ENCODE measurements at regions not wholly inside any gene's neighbourhood (a gene's known extent, or its start where the extent isn't known, plus 50 kb on each side); places are given as distances from the start of the nearest gene placed in this dataset.

DNA sequence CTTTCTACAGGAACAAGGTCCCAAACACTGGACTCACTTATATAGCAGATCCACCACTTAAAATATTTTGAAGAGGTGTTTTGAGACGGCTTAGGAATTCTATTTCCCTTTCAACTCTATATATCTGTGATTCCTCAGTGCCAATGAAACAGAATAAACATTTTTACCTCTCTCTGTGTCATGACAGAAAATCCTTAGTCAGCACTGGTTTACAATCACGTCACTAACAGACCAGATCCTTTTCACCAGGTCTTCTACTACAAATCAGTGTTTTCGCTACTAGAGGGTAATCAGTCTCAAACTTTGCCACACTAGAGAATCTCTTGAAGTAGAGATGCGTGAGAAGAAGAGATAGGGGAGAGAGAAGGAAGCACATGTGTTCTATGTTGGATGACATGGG is 325.6 kb downstream of the SS18 start:
- Histone ChIP-seq H3K36me3 (no peaks in the 10 kb centered on the region), H3K27me3 (replicated peaks; ENCODE audit: insufficient read depth) (no peaks in the 10 kb centered on the region), H3K4me3 (no peak overlapping the region), H3K9me3 (no peaks in the 10 kb centered on the region), H3K4me1 (replicated peaks) (no peaks in the 10 kb centered on the region), H3K27ac (no peak overlapping the region)
- WGBS: 74% methylated on average over 4 of the region's 4 CpGs
- no peak for DNase-seq (ENCODE audit: low spot score)
- intact Hi-C loops (cut with DNase I): no loop called here
- TF ChIP-seq, protein P1, sequence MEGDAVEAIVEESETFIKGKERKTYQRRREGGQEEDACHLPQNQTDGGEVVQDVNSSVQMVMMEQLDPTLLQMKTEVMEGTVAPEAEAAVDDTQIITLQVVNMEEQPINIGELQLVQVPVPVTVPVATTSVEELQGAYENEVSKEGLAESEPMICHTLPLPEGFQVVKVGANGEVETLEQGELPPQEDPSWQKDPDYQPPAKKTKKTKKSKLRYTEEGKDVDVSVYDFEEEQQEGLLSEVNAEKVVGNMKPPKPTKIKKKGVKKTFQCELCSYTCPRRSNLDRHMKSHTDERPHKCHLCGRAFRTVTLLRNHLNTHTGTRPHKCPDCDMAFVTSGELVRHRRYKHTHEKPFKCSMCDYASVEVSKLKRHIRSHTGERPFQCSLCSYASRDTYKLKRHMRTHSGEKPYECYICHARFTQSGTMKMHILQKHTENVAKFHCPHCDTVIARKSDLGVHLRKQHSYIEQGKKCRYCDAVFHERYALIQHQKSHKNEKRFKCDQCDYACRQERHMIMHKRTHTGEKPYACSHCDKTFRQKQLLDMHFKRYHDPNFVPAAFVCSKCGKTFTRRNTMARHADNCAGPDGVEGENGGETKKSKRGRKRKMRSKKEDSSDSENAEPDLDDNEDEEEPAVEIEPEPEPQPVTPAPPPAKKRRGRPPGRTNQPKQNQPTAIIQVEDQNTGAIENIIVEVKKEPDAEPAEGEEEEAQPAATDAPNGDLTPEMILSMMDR (IDR thresholded peaks at IDR 0.05): no peak

DNA sequence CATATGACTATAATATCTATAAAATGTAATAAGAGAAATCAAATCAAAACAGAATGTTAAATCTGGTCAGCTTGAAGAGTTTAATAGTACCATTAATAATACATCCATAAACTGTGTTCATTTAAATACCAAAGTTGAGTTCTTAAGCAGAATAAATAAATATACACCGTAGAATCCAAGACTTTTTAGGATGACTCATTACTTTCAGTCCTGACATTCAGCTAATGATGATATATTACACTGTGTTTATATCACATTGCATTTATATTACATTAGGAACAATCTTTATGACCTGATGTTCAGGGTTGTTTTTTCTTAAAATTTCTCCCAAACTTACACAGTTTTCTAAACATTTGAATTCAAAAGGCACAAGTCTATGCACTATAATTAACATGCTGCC is 331.3 kb downstream of the SS18 start:
- TF ChIP-seq, protein P1 (IDR thresholded peaks at IDR 0.05): no peak
- TF ChIP-seq POLR2AphosphoS5 (IDR thresholded peaks at IDR 0.05): no peak
- no peak for TF ChIP-seq POLR2A (IDR thresholded peaks at IDR 0.05)
- intact Hi-C loops (cut with DNase I): no loop called here
- DNase-seq (ENCODE audit: low spot score): no peak
- Histone ChIP-seq H3K4me3 (no peak overlapping the region), H3K36me3 (no peaks in the 10 kb centered on the region), H3K4me1 (replicated peaks) (no peaks in the 10 kb centered on the region), H3K27me3 (replicated peaks; ENCODE audit: insufficient read depth) (no peaks in the 10 kb centered on the region), H3K27ac (no peak overlapping the region), H3K9me3 (no peaks in the 10 kb centered on the region)
- WGBS: 16% methylated on average over 1 of the region's 1 CpG

DNA sequence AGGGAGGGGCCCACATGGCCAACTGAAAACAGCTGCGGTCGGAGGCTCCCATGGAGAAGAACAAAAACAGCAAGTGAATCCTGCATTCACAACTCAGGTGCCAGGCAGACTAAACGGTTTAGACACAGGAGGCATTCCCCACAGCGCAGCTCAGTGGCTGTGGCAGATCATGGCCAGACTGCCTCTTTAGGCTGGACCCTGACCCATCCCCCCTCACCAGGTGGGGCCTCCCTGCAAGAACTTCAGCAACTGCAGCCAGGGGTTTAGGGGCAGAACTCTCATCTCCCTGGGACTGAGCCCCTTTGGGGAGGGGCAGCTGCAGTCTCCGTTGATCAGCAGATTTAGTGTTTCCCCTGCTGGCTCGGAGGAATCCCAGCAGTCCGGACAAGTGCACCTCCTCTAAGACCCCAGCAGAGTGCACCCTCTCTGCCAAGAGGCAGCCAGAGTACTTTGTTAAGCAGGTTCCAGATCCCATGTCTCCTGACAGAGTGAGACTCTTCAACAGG is 346.7 kb downstream of the SS18 start:
- H3K36me3 ChIP-seq: no peaks in the 10 kb centered on the region
- TF ChIP-seq, protein P1 (IDR thresholded peaks at IDR 0.05): no peak
- no peak for TF ChIP-seq POLR2AphosphoS5 (IDR thresholded peaks at IDR 0.05)
- TF ChIP-seq POLR2A (IDR thresholded peaks at IDR 0.05): no peak
- H3K9me3 ChIP-seq: no peaks in the 10 kb centered on the region
- DNase-seq (ENCODE audit: low spot score): no peak
- no peaks in the 10 kb centered on the region for H3K27me3 ChIP-seq (replicated peaks; ENCODE audit: insufficient read depth)
- H3K4me3 ChIP-seq: no peak overlapping the region
- no peak overlapping the region for H3K27ac ChIP-seq
- 79% methylated on average over 7 of the region's 7 CpGs for WGBS
- intact Hi-C loops (cut with DNase I): no loop called here
- H3K4me1 ChIP-seq (replicated peaks): no peaks in the 10 kb centered on the region

DNA sequence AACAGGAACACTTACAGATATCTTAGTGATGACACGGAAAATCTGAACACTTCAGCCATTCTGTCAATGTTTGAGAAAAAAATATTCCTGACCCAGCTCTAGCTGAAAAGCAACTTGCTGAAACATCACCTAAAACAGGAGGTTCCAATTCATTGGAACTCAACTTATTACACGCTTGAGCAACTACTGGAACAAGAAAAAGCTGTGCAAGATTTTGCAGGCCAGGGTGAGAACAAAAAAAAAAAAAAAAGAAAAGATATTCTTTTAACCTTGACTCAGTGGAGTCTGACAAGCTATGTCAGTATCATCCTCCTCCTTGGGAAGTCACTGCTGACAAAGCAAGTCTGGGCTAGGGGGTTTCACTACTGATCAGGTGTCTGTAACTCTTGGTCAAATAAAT is 351.0 kb downstream of the SS18 start:
- 94% methylated on average over 2 of the region's 2 CpGs for WGBS
- TF ChIP-seq, protein P1 (IDR thresholded peaks at IDR 0.05): no peak
- no peak for TF ChIP-seq POLR2AphosphoS5 (IDR thresholded peaks at IDR 0.05)
- no peak for TF ChIP-seq POLR2A (IDR thresholded peaks at IDR 0.05)
- no peaks in the 10 kb centered on the region for H3K36me3 ChIP-seq
- H3K4me1 ChIP-seq (replicated peaks): no peaks in the 10 kb centered on the region
- no peak overlapping the region for H3K27ac ChIP-seq
- no peaks in the 10 kb centered on the region for H3K9me3 ChIP-seq
- H3K4me3 ChIP-seq: no peak overlapping the region
- intact Hi-C loops (cut with DNase I): no loop called here
- H3K27me3 ChIP-seq (replicated peaks; ENCODE audit: insufficient read depth): no peaks in the 10 kb centered on the region
- DNase-seq (ENCODE audit: low spot score): no peak

DNA sequence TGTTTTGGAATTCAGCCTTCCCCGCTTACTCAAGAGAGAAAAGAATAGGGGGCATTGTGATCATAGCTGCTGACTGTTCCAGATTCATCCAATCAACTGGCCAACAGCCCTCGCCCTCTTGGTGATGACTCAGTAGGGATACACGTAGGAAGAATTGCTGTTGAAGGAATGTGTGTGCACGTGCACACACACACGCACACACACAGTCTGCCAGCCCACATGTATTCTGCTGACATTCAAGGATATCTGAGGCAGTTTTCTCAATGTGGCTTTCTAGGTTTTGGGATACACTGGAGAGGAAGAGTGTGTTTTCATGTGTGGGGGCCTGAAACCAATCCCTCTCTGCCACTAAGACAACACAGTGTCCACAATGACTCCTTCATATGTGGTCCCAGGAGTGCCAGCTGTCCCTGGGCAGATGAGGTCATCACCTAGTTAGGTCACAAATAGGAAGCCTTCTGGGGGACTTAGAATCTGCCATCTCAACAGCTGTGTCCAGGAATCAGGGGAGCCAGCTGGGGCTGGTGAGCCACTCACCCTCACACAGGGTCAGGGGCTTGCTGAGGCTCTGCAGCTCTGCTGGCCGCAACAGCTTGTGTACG is 352.6 kb downstream of the SS18 start:
- Histone ChIP-seq H3K9me3 (no peaks in the 10 kb centered on the region), H3K27me3 (replicated peaks; ENCODE audit: insufficient read depth) (no peaks in the 10 kb centered on the region), H3K4me1 (replicated peaks) (no peaks in the 10 kb centered on the region), H3K27ac (no peak overlapping the region), H3K4me3 (no peak overlapping the region), H3K36me3 (no peaks in the 10 kb centered on the region)
- TF ChIP-seq POLR2A (IDR thresholded peaks at IDR 0.05) (no peak), POLR2AphosphoS5 (IDR thresholded peaks at IDR 0.05) (no peak)
- TF ChIP-seq, protein P1 (IDR thresholded peaks at IDR 0.05): no peak
- intact Hi-C loops (cut with DNase I): no loop called here
- 84% methylated on average over 7 of the region's 7 CpGs for WGBS
- DNase-seq (ENCODE audit: low spot score): no peak
